Epithelial cell of esophagus (primary cell): ENCODE measurements at regions not wholly inside any gene's neighbourhood (a gene's known extent, or its start where the extent isn't known, plus 50 kb on each side); places are given as distances from the start of the nearest gene placed in this dataset.

Experiments used
- DNase-seq: peaks from one replicate; pipeline ENCODE4 v3.0.0; 2010; ENCODE audit warnings: low read depth
- H3K4me3 ChIP-seq: 2 replicates; pipeline ENCODE4 v1.5.1; 2011; ENCODE audit warnings: mild to moderate bottlenecking, low read length, control low read depth
- TF ChIP-seq, protein P1 (sequence below): IDR thresholded peaks from 2 replicates; pipeline ENCODE4 v1.5.1; 2011; ENCODE audit warnings: low read depth, mild to moderate bottlenecking, low read length, control low read depth, inconsistent platforms; ENCODE audit not compliant: insufficient read depth; ENCODE audit errors: missing control alignments

DNA sequence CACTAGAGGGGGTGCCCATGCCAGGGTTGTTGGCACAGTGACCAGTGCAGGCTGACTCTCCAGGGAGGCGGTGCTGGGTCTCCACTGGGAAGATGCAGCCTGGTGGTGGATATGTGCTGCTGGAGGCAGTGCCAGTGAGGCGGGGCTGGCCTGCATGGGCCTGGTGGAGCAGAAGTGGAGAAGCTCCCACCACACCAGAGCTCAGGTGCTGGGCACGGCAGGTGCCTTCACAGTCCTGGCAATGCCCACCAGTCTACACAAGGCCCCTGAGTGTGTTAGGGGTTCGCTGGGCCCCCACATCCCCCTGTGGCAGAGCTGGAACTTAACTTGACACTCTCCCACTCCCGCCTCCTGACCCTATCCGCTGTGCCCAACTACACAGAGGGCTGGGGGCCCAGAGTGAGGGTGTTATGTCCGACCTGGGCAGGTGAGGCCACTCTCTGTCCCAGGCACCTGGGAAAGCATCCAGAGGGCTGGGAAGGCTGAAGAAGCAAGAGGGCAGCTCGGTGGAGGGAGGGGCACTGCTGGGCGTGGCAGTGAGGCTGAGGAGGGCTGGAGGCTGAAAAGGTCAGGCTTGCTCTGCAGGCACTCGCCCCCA lies 102.4 kb upstream of the B3GAT1 start:
- TF ChIP-seq, protein P1, sequence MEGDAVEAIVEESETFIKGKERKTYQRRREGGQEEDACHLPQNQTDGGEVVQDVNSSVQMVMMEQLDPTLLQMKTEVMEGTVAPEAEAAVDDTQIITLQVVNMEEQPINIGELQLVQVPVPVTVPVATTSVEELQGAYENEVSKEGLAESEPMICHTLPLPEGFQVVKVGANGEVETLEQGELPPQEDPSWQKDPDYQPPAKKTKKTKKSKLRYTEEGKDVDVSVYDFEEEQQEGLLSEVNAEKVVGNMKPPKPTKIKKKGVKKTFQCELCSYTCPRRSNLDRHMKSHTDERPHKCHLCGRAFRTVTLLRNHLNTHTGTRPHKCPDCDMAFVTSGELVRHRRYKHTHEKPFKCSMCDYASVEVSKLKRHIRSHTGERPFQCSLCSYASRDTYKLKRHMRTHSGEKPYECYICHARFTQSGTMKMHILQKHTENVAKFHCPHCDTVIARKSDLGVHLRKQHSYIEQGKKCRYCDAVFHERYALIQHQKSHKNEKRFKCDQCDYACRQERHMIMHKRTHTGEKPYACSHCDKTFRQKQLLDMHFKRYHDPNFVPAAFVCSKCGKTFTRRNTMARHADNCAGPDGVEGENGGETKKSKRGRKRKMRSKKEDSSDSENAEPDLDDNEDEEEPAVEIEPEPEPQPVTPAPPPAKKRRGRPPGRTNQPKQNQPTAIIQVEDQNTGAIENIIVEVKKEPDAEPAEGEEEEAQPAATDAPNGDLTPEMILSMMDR = no peak
- no peak overlapping the region for H3K4me3 ChIP-seq
- DNase-seq = no peak

DNA sequence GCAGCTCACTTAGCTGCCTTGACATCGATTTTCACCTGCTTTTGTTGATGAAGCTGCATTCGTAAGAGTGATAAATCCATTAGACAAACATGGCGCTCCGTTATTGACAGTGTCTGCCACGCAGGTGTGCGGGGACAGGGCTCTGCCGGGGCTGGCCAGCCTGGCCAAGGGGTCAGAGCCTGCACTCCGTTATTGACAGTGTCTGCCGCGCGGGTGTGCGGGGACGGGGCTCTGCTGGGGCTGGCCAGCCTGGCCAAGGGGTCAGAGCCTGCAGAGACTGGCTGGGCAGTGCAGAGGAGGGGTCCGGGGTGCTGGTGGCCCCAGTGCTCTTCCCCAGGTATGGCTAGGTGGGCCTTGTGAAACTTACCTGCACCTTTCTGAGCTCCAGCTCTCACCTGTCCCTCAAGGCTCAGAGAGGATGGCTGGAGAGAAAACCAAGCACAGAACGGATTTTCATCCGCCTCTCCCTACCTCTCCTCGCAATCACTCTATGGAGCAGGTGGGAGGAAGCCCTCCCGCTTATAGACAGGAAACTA lies 101.6 kb upstream of the B3GAT1 start:
- no peak for DNase-seq
- no peak overlapping the region for H3K4me3 ChIP-seq
- TF ChIP-seq, protein P1 = no peak

DNA sequence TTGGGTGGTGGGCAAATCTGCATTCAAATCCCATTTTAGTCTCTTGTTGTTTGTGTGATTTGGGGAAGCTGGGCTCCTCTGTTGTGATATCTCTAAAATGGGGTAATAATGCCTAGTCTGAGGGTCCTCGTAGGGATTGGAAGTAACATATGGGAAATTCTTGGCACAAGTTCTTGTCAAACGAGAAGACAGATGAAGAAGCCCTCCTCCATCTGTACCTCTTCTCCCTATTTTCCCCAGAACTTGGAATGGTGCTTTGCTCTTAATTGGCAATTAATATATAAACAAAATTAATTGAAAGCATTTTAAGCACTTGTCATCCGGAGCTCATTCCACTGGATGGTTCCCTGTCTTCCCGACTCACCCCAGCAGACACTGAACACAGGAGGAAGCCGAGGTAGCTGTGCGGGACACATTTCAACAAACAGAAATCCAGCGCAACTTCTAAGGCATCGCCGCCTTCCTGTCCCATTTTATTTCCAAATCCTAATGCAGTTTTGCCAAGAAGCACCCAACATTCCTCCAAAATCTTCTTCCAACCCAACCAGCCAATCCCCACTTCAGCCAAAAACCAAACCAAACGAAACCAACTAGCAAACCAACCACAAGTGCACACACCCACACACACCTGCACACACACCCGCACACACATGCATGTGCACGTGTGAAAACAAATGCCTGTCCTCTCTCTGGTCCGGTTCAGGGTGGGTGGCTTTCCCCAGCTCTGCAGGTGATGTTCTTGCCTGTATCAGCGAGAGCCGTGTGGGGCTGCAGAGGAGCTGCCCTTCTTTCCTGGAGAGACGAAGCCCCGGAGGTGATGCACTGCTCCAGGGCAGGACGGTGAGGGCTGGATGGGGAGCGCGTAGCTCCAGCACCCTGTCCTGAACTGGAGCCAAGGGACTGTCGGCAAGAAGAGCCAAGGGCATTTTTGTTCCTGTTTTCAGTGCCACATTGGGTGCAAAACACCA lies 100.8 kb upstream of the B3GAT1 start:
- DNase-seq = no peak
- TF ChIP-seq, protein P1 = no peak
- no peak overlapping the region for H3K4me3 ChIP-seq

DNA sequence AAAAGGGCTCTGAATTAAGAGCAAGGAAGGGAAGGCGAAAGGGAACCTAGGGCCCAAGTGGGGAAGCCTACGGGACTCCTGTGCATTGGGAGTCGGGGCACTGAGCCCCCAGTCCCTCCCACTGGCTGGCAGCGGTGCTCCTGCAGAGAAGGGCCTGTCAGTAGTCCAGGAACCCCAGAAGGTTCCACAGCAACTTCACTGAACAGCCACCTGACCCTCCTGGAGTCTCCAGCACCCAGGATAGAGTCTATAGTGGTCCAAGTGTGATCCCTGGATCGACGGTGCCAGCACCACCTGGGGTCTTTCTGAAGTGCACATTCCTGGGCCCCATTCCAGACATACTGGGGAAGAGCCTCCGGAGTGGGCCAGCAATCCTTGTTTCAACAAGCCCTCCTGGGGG lies 100.0 kb upstream of the B3GAT1 start:
- DNase-seq = no peak
- no peak overlapping the region for H3K4me3 ChIP-seq
- TF ChIP-seq, protein P1 = no peak

DNA sequence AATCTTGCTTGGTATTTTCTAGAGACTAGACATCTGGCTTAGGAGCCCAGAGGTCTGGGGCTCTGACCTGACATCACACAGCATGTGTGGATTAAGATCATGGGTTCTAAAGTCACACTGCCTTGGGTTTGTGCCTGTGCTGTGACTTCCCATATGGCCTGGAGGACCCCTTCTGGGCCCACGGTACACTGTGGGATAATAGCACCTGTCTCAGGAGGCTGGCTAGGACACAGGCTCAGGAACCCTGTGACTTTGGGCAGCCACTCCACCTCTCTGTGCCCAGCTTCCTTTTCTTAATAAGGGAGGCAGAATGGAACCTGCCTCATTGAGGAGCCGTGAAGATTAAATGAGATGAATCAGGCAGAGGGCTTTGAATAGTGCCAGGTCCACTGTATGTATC lies 99.2 kb upstream of the B3GAT1 start:
- H3K4me3 ChIP-seq = no peak overlapping the region
- DNase-seq = no peak
- TF ChIP-seq, protein P1 = no peak

DNA sequence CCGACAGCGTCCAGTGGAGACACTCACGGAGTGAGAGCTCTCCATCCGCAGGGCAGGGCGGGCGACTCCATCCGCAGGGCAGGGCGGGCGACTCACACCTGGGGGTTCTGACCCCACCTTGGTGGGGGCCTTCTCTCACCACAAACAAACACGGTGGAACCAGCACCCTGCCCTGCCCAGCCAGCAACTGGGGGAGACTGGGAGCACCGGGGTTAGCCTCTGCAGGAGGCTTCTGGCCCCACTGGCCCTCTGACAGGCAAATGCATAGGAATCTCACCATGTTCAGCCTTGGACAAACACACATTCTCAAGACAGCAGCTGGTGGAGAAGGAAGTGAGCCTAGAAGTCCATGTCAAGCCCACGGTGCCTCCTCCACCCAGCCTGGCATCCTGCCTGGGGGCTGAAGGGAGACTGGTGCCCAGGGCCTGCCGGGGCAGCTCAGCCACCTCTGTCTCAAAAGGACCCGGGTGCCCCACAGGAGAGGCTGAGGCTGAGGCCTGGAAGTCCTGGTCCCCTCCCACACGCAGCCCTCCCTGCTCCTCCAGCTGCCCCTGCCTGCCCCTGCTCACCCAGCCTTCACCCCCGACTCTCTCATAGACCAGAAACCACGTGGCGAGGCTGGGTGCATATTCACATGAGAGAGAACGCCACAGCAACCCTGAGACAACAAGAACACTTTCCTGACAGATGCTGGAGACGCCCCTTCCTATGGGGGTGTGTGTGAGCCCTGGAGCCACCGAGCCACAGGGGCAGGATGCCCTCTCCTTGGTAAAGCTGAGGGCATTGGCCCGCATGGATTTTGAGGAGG lies 98.4 kb upstream of the B3GAT1 start:
- no peak for DNase-seq
- TF ChIP-seq, protein P1 = no peak
- no peak overlapping the region for H3K4me3 ChIP-seq
